HL-60 (cell line): ENCODE measurements at regions not wholly inside any gene's neighbourhood (a gene's known extent, or its start where the extent isn't known, plus 50 kb on each side); places are given as distances from the start of the nearest gene placed in this dataset.

Experiments used
- DNase-seq, 2 experiments: peaks; one replicate each; pipeline ENCODE4 v3.0.0-alpha.2; 2010 to 2020; ENCODE audit warnings: low read depth in 1 of 2, low spot score in 1 of 2
- H3K27ac ChIP-seq: fragments of 250-450 bp; sonication (Bioruptor Pico); replicated peaks from 2 replicates; pipeline ENCODE4 v1.5.1; 2020; ENCODE audit warnings: mild to moderate bottlenecking, moderate library complexity
- H3K27me3 ChIP-seq: fragments of 250-450 bp; sonication (Bioruptor Pico); 2 replicates; pipeline ENCODE4 v1.5.1; 2021; ENCODE audit warnings: mild to moderate bottlenecking, moderate library complexity; ENCODE audit not compliant: insufficient read depth, poor library complexity, severe bottlenecking
- H3K4me3 ChIP-seq: replicated peaks from 2 replicates; pipeline ENCODE4 v1.5.1; 2011; ENCODE audit warnings: mild to moderate bottlenecking, control low read depth, low read length; ENCODE audit not compliant: insufficient read depth
- CTCF ChIP-seq: IDR thresholded peaks from one replicate; pipeline ENCODE4 v1.5.1; 2011; ENCODE audit warnings: low read length, control low read depth, inconsistent platforms; ENCODE audit not compliant: insufficient read depth
- GABPA ChIP-seq: IDR thresholded peaks from 2 replicates; pipeline ENCODE4 v1.6.1; 2012; ENCODE audit warnings: low read depth
- POLR2AphosphoS5 ChIP-seq: IDR thresholded peaks from 2 replicates; pipeline ENCODE4 v1.6.1; 2012; ENCODE audit warnings: low read depth
- REST ChIP-seq: IDR thresholded peaks from 2 replicates; pipeline ENCODE4 v1.6.1; 2012; ENCODE audit warnings: low read depth; ENCODE audit not compliant: insufficient replicate concordance
- SPI1 ChIP-seq: IDR thresholded peaks from 2 replicates; pipeline ENCODE4 v1.6.1; 2012; ENCODE audit warnings: low read depth, mild to moderate bottlenecking, borderline replicate concordance

GRCh38 chr4:100261346-100261745 is 71.1 kb upstream of the DDIT4L start:
- no peak overlapping the region for H3K4me3 ChIP-seq
- TF ChIP-seq SPI1 (no peak), POLR2AphosphoS5 (no peak), CTCF (no peak), GABPA (no peak), REST (no peak)
- DNase-seq: no peak
- no peak overlapping the region for H3K27ac ChIP-seq
- H3K27me3 ChIP-seq: no peaks in the 10 kb centered on the region

- Histone ChIP-seq H3K27me3 (no peaks in the 10 kb centered on the region), H3K27ac (no peak overlapping the region), H3K4me3 (no peak overlapping the region)
- DNase-seq: no peak
- no peak for TF ChIP-seq POLR2AphosphoS5
- TF ChIP-seq REST: no peak
Measured at GRCh38 chr4:100258675-100259074, 68.4 kb upstream of the DDIT4L start.

GRCh38 chr4:100257567-100257966 is 67.3 kb upstream of the DDIT4L start:
- peak; percentile 77 to 99 for DNase-seq
- no peak for TF ChIP-seq GABPA
- peak; percentile 100 for TF ChIP-seq SPI1
- peak; percentile 55; the same call in 1 of the 2 replicates for TF ChIP-seq POLR2AphosphoS5
- no peak for TF ChIP-seq REST
- no peak for TF ChIP-seq CTCF
- H3K4me3 ChIP-seq: no peak overlapping the region
- H3K27ac ChIP-seq: peak overlapping the region; percentile 40
- no peaks in the 10 kb centered on the region for H3K27me3 ChIP-seq

- Histone ChIP-seq H3K4me3 (no peak overlapping the region), H3K27me3 (no peaks in the 10 kb centered on the region), H3K27ac (0 out of 2 replicates have a peak overlapping the region, but pooled peaks have one; percentile 10)
- DNase-seq: peak in 1 of 2 experiments; percentile 61
- no peak for TF ChIP-seq REST
Measured at GRCh38 chr4:100254237-100254636, 64.0 kb upstream of the DDIT4L start.
